Effector memory CD4-positive, alpha-beta T cell (primary cell): ENCODE measurements at regions not wholly inside any gene's neighbourhood (a gene's known extent, or its start where the extent isn't known, plus 50 kb on each side); places are given as distances from the start of the nearest gene placed in this dataset.

Source experiments
- DNase-seq, 3 donors: peaks; one replicate each; pipeline ENCODE4 v3.0.0-alpha.2; 2020
- H3K27ac ChIP-seq: 2 replicates; pipeline ENCODE4 v1.7.0; 2013; ENCODE audit warnings: mild to moderate bottlenecking, low read length, moderate library complexity; ENCODE audit not compliant: insufficient read depth, poor library complexity, severe bottlenecking
- H3K27me3 ChIP-seq: replicated peaks from 2 replicates; pipeline ENCODE4 v1.7.0; 2013; ENCODE audit warnings: mild to moderate bottlenecking, low read length; ENCODE audit not compliant: insufficient read depth, control insufficient read depth, poor library complexity, severe bottlenecking
- H3K36me3 ChIP-seq: 2 replicates; pipeline ENCODE4 v1.7.0; 2013; ENCODE audit warnings: mild to moderate bottlenecking, low read length, moderate library complexity; ENCODE audit not compliant: control insufficient read depth, insufficient read depth
- H3K4me1 ChIP-seq: 2 replicates; pipeline ENCODE4 v1.7.0; 2013; ENCODE audit warnings: low read length, mild to moderate bottlenecking; ENCODE audit not compliant: control insufficient read depth, insufficient read depth, poor library complexity, severe bottlenecking
- H3K4me3 ChIP-seq: 2 replicates; pipeline ENCODE4 v1.7.0; 2013; ENCODE audit warnings: low read length, low read depth, mild to moderate bottlenecking; ENCODE audit not compliant: insufficient read depth, poor library complexity, severe bottlenecking
- H3K9me3 ChIP-seq: 2 replicates; pipeline ENCODE4 v1.7.0; 2013; ENCODE audit warnings: mild to moderate bottlenecking, low read length, moderate library complexity; ENCODE audit not compliant: control insufficient read depth

- H3K4me3 ChIP-seq, result no peak overlapping the region
- H3K4me1 ChIP-seq, result no peaks in the 10 kb centered on the region
- no peak for DNase-seq
- no peaks in the 10 kb centered on the region for H3K27me3 ChIP-seq
- H3K36me3 ChIP-seq, result no peaks in the 10 kb centered on the region
- no peak overlapping the region for H3K27ac ChIP-seq
- peaks cover 9% of the 10 kb centered on the region for H3K9me3 ChIP-seq
These were observed 373.9 kb downstream of the TSN start for GRCh38 chr2:122129399-122129798.

GRCh38 chr2:122132147-122132691 is 376.8 kb downstream of the TSN start:
- Histone ChIP-seq H3K27me3 (no peaks in the 10 kb centered on the region), H3K36me3 (no peaks in the 10 kb centered on the region), H3K4me1 (no peaks in the 10 kb centered on the region), H3K27ac (no peak overlapping the region), H3K9me3 (peaks cover 9% of the 10 kb centered on the region), H3K4me3 (no peak overlapping the region)
- no peak for DNase-seq

GRCh38 chr2:122135021-122135937 is 379.8 kb downstream of the TSN start:
- no peaks in the 10 kb centered on the region for H3K36me3 ChIP-seq
- H3K4me1 ChIP-seq, result no peaks in the 10 kb centered on the region
- no peak overlapping the region for H3K4me3 ChIP-seq
- no peaks in the 10 kb centered on the region for H3K27me3 ChIP-seq
- H3K9me3 ChIP-seq, result no peaks in the 10 kb centered on the region
- no peak overlapping the region for H3K27ac ChIP-seq
- DNase-seq, result no peak

- DNase-seq, result no peak
- H3K9me3 ChIP-seq, result no peaks in the 10 kb centered on the region
- H3K4me3 ChIP-seq, result no peak overlapping the region
- no peaks in the 10 kb centered on the region for H3K4me1 ChIP-seq
- H3K27ac ChIP-seq, result no peak overlapping the region
- H3K36me3 ChIP-seq, result no peaks in the 10 kb centered on the region
- H3K27me3 ChIP-seq, result no peaks in the 10 kb centered on the region
These were observed 380.6 kb downstream of the TSN start for GRCh38 chr2:122136056-122136455.

- no peaks in the 10 kb centered on the region for H3K9me3 ChIP-seq
- H3K4me1 ChIP-seq, result no peaks in the 10 kb centered on the region
- H3K4me3 ChIP-seq, result no peak overlapping the region
- no peaks in the 10 kb centered on the region for H3K36me3 ChIP-seq
- no peak overlapping the region for H3K27ac ChIP-seq
- DNase-seq, result no peak
- no peaks in the 10 kb centered on the region for H3K27me3 ChIP-seq
These were observed 383.1 kb downstream of the TSN start for GRCh38 chr2:122138561-122138960.

GRCh38 chr2:122139739-122140420 is 384.4 kb downstream of the TSN start:
- no peak for DNase-seq
- Histone ChIP-seq H3K27me3 (no peaks in the 10 kb centered on the region), H3K4me3 (no peak overlapping the region), H3K4me1 (no peaks in the 10 kb centered on the region), H3K9me3 (no peaks in the 10 kb centered on the region), H3K27ac (no peak overlapping the region), H3K36me3 (no peaks in the 10 kb centered on the region)

- Histone ChIP-seq H3K4me3 (no peak overlapping the region), H3K9me3 (no peaks in the 10 kb centered on the region), H3K27ac (no peak overlapping the region), H3K36me3 (no peaks in the 10 kb centered on the region), H3K4me1 (no peaks in the 10 kb centered on the region), H3K27me3 (no peaks in the 10 kb centered on the region)
- no peak for DNase-seq
These were observed 389.4 kb downstream of the TSN start for GRCh38 chr2:122144884-122145283.

GRCh38 chr2:122145856-122146255 is 390.4 kb downstream of the TSN start:
- Histone ChIP-seq H3K4me3 (no peak overlapping the region), H3K27ac (no peak overlapping the region), H3K4me1 (no peaks in the 10 kb centered on the region), H3K27me3 (no peaks in the 10 kb centered on the region), H3K36me3 (no peaks in the 10 kb centered on the region), H3K9me3 (no peaks in the 10 kb centered on the region)
- no peak for DNase-seq

- no peak overlapping the region for H3K27ac ChIP-seq
- H3K36me3 ChIP-seq, result no peaks in the 10 kb centered on the region
- no peak overlapping the region for H3K4me3 ChIP-seq
- no peak for DNase-seq
- no peaks in the 10 kb centered on the region for H3K27me3 ChIP-seq
- H3K4me1 ChIP-seq, result no peaks in the 10 kb centered on the region
- H3K9me3 ChIP-seq, result no peaks in the 10 kb centered on the region
These were observed 392.8 kb downstream of the TSN start for GRCh38 chr2:122148128-122148767.
